ENCODE measurements at regions not wholly inside any gene's neighbourhood (a gene's known extent, or its start where the extent isn't known, plus 50 kb on each side); places are given as distances from the start of the nearest gene placed in this dataset.

GRCh38 chr11:76277298-76278175, 71.2 kb upstream of the WNT11 start:
- no peak for DNase-seq (ENCODE audit: extremely low read depth in 1 of 2, low read depth in 1 of 2)

GRCh38 chr11:76276781-76277155, 70.5 kb upstream of the WNT11 start:
- DNase-seq (ENCODE audit: extremely low read depth in 1 of 2, low read depth in 1 of 2) = no peak

GRCh38 chr11:76276046-76276780, 69.9 kb upstream of the WNT11 start:
- DNase-seq (ENCODE audit: extremely low read depth in 1 of 2, low read depth in 1 of 2) = no peak

- DNase-seq (ENCODE audit: extremely low read depth in 1 of 2, low read depth in 1 of 2) = no peak
Measured at GRCh38 chr11:76275446-76275845, 69.1 kb upstream of the WNT11 start.

GRCh38 chr11:76271068-76271467, 64.8 kb upstream of the WNT11 start:
- DNase-seq (ENCODE audit: extremely low read depth in 1 of 2, low read depth in 1 of 2) = no peak

- no peak for DNase-seq (ENCODE audit: extremely low read depth in 1 of 2, low read depth in 1 of 2)
Measured at GRCh38 chr11:76270389-76270788, 64.1 kb upstream of the WNT11 start.

- DNase-seq (ENCODE audit: extremely low read depth in 1 of 2, low read depth in 1 of 2) = no peak
Measured at GRCh38 chr11:76269661-76270261, 63.5 kb upstream of the WNT11 start.

- no peak for DNase-seq (ENCODE audit: extremely low read depth in 1 of 2, low read depth in 1 of 2)
Measured at GRCh38 chr11:76269247-76269646, 62.9 kb upstream of the WNT11 start.

GRCh38 chr11:76268498-76268897, 62.2 kb upstream of the WNT11 start:
- no peak for DNase-seq (ENCODE audit: extremely low read depth in 1 of 2, low read depth in 1 of 2)

- DNase-seq (ENCODE audit: extremely low read depth in 1 of 2, low read depth in 1 of 2) = no peak
Measured at GRCh38 chr11:76267556-76267955, 61.3 kb upstream of the WNT11 start.

- no peak for DNase-seq (ENCODE audit: extremely low read depth in 1 of 2, low read depth in 1 of 2)
Measured at GRCh38 chr11:76266286-76267100, 60.2 kb upstream of the WNT11 start.

- no peak for DNase-seq (ENCODE audit: extremely low read depth in 1 of 2, low read depth in 1 of 2)
Measured at GRCh38 chr11:76265771-76266241, 59.5 kb upstream of the WNT11 start.

- DNase-seq (ENCODE audit: extremely low read depth in 1 of 2, low read depth in 1 of 2) = no peak
Measured at GRCh38 chr11:76263657-76264056, 57.4 kb upstream of the WNT11 start.

GRCh38 chr11:76263166-76263565, 56.9 kb upstream of the WNT11 start:
- DNase-seq (ENCODE audit: extremely low read depth in 1 of 2, low read depth in 1 of 2) = no peak

- DNase-seq (ENCODE audit: extremely low read depth in 1 of 2, low read depth in 1 of 2) = no peak
Measured at GRCh38 chr11:76260296-76260925, 54.1 kb upstream of the WNT11 start.

- DNase-seq (ENCODE audit: extremely low read depth in 1 of 2, low read depth in 1 of 2) = no peak
Measured at GRCh38 chr11:76259299-76259908, 53.1 kb upstream of the WNT11 start.

GRCh38 chr11:76257074-76257719, 50.9 kb upstream of the WNT11 start:
- DNase-seq (ENCODE audit: extremely low read depth in 1 of 2, low read depth in 1 of 2) = no peak

- DNase-seq (ENCODE audit: extremely low read depth in 1 of 2, low read depth in 1 of 2) = no peak
Measured at GRCh38 chr11:76256448-76256847, 50.1 kb upstream of the WNT11 start.

Data from stimulated activated CD8-positive, alpha-beta memory T cell treated with anti-CD3 and anti-CD28 coated beads, Interleukin-7, amount 100 ng/mL, for 48 hours (primary cell).